Liver (tissue), 8 donors: ENCODE measurements at regions not wholly inside any gene's neighbourhood (a gene's known extent, or its start where the extent isn't known, plus 50 kb on each side); places are given as distances from the start of the nearest gene placed in this dataset.

Source experiments
- DNase-seq: peaks from one replicate; pipeline ENCODE4 v3.0.0-alpha.2; 2017; ENCODE audit warnings: low spot score
- H3K27ac ChIP-seq, 2 donors: one replicate each; pipeline ENCODE4 v1.7.0; 2013; ENCODE audit warnings: inconsistent platforms in 2 of 2, low read length in 2 of 2, control low read depth in 1 of 2, low read depth in 1 of 2, mild to moderate bottlenecking in 1 of 2
- H3K27me3 ChIP-seq, 4 donors: one replicate each; pipeline versions ENCODE4 v1.6.1 to v1.7.0; 2013; ENCODE audit warnings: low read length in 3 of 4, inconsistent platforms in 1 of 4, mild to moderate bottlenecking in 1 of 4, moderate library complexity in 1 of 4; ENCODE audit not compliant: control insufficient read depth in 4 of 4, insufficient read depth in 4 of 4
- H3K36me3 ChIP-seq, 4 donors: one replicate each; pipeline versions ENCODE4 v1.6.1 to v1.7.0; 2013; ENCODE audit warnings: low read length in 3 of 4, mild to moderate bottlenecking in 3 of 4, low read depth in 1 of 4, moderate library complexity in 1 of 4; ENCODE audit not compliant: control insufficient read depth in 4 of 4, insufficient read depth in 3 of 4
- H3K4me1 ChIP-seq, 4 donors: one replicate each; pipeline versions ENCODE4 v1.6.1 to v1.7.0; 2013; ENCODE audit warnings: low read length in 3 of 4, mild to moderate bottlenecking in 3 of 4, moderate library complexity in 1 of 4; ENCODE audit not compliant: control insufficient read depth in 4 of 4, insufficient read depth in 4 of 4
- H3K4me3 ChIP-seq, 3 donors: one replicate each; pipeline versions ENCODE4 v1.6.1 to v1.7.0; 2013; ENCODE audit warnings: low read length in 3 of 3, control low read depth in 1 of 3, low read depth in 1 of 3, mild to moderate bottlenecking in 1 of 3
- H3K9ac ChIP-seq, 2 donors: one replicate each; pipeline ENCODE4 v1.7.0; 2013; ENCODE audit warnings: low read length in 2 of 2, mild to moderate bottlenecking in 2 of 2, moderate library complexity in 2 of 2, control low read depth in 1 of 2, low read depth in 1 of 2
- H3K9me3 ChIP-seq, 4 donors: one replicate each; pipeline versions ENCODE4 v1.6.1 to v1.7.0; 2013; ENCODE audit warnings: low read length in 3 of 4; ENCODE audit not compliant: control insufficient read depth in 4 of 4
- ATF3 ChIP-seq: IDR thresholded peaks from 2 replicates; pipeline ENCODE4 v1.6.1; 2016; ENCODE audit warnings: antibody characterized with exemption
- CTCF ChIP-seq: fragments of 150-350 bp; IDR thresholded peaks from 2 replicates; pipeline ENCODE4 v1.5.1; 2017; ENCODE audit warnings: improper control_type of control experiment, low read depth, low read length; ENCODE audit not compliant: missing input control
- EGR1 ChIP-seq, 2 donors: IDR thresholded peaks; 2 replicates each; pipeline ENCODE4 v1.6.1; 2016 to 2018; ENCODE audit warnings: antibody characterized with exemption in 2 of 2, low read depth in 2 of 2
- FOXA1 ChIP-seq: IDR thresholded peaks from 2 replicates; pipeline ENCODE4 v1.6.1; 2016; ENCODE audit warnings: antibody characterized with exemption
- FOXA2 ChIP-seq: IDR thresholded peaks from 2 replicates; pipeline ENCODE4 v1.6.1; 2016; ENCODE audit warnings: antibody characterized with exemption
- GABPA ChIP-seq, 2 donors: IDR thresholded peaks in 1 of 2; conservative IDR thresholded peaks in 1 of 2; 2 replicates each; pipeline ENCODE4 v1.6.1; 2016; ENCODE audit warnings: antibody characterized with exemption in 2 of 2, mild to moderate bottlenecking in 1 of 2, moderate library complexity in 1 of 2
- HNF4A ChIP-seq, 2 donors: conservative IDR thresholded peaks; 2 replicates each; pipeline ENCODE4 v1.6.1; 2016; ENCODE audit warnings: antibody characterized with exemption in 2 of 2, mild to moderate bottlenecking in 2 of 2
- HNF4G ChIP-seq: IDR thresholded peaks from 2 replicates; pipeline ENCODE4 v1.6.1; 2016; ENCODE audit warnings: antibody characterized with exemption
- JUND ChIP-seq, 2 donors: IDR thresholded peaks; 2 replicates each; pipeline ENCODE4 v1.6.1; 2016; ENCODE audit warnings: antibody characterized with exemption in 2 of 2
- MAX ChIP-seq: IDR thresholded peaks from 2 replicates; pipeline ENCODE4 v1.6.1; 2016; ENCODE audit warnings: antibody characterized with exemption
- NR2F2 ChIP-seq: IDR thresholded peaks from 2 replicates; pipeline ENCODE4 v1.6.1; 2016; ENCODE audit warnings: antibody characterized with exemption
- RAD21 ChIP-seq, 2 donors: IDR thresholded peaks; 2 replicates each; pipeline ENCODE4 v1.6.1; 2016; ENCODE audit warnings: antibody characterized with exemption in 2 of 2, mild to moderate bottlenecking in 2 of 2
- REST ChIP-seq: IDR thresholded peaks from 2 replicates; pipeline ENCODE4 v1.6.1; 2016; ENCODE audit warnings: antibody characterized with exemption, mild to moderate bottlenecking
- RXRA ChIP-seq, 2 donors: IDR thresholded peaks; 2 replicates each; pipeline ENCODE4 v1.6.1; 2017 to 2018; ENCODE audit warnings: antibody characterized with exemption in 2 of 2, mild to moderate bottlenecking in 1 of 2
- TAF1 ChIP-seq: conservative IDR thresholded peaks from 2 replicates; pipeline ENCODE4 v1.6.1; 2016; ENCODE audit warnings: antibody characterized with exemption, mild to moderate bottlenecking
- YY1 ChIP-seq: IDR thresholded peaks from 2 replicates; pipeline ENCODE4 v1.6.1; 2016; ENCODE audit warnings: antibody characterized with exemption, mild to moderate bottlenecking
- ZBTB33 ChIP-seq: IDR thresholded peaks from 2 replicates; pipeline ENCODE4 v1.6.1; 2016; ENCODE audit warnings: antibody characterized with exemption
- WGBS: extraction: QIAGEN DNeasy Blood & Tissue Kit; methylation state at CpG from one replicate; pipeline ENCODE4 v1.1.7; 2013; 5-methylcytosine and 5-hydroxymethylcytosine counted together
- donor health status: healthy.
- donor health status: healthy.
- donor health status: healthy.
- donor health status: healthy.
- donor health status: healthy.

- Histone ChIP-seq H3K4me3 (no peak overlapping the region), H3K27ac (no peak overlapping the region), H3K4me1 (no peaks in the 10 kb centered on the region), H3K27me3 (no peaks in the 10 kb centered on the region), H3K36me3 (no peaks in the 10 kb centered on the region), H3K9me3 (no peaks in the 10 kb centered on the region), H3K9ac (no peak overlapping the region)
- DNase-seq: no peak
- TF ChIP-seq REST: no peak
- 77% methylated on average over 3 of the region's 3 CpGs for WGBS
Measured at GRCh38 chr5:29719171-29719570, 1474.3 kb upstream of the CDH6 start.

- Histone ChIP-seq H3K36me3 (no peaks in the 10 kb centered on the region), H3K27ac (no peak overlapping the region), H3K4me3 (no peak overlapping the region), H3K4me1 (no peaks in the 10 kb centered on the region), H3K9me3 (no peaks in the 10 kb centered on the region), H3K27me3 (no peaks in the 10 kb centered on the region), H3K9ac (no peak overlapping the region)
- DNase-seq: no peak
- TF ChIP-seq EGR1 (IDR thresholded peaks at IDR 0.05; ENCODE audit: low read depth in 2 of 2) (no peak), MAX (no peak), RAD21 (IDR thresholded peaks at IDR 0.05) (no peak), HNF4A (conservative IDR thresholded peaks at IDR 0.05) (no peak), TAF1 (no peak), FOXA1 (no peak), NR2F2 (no peak), HNF4G (no peak), FOXA2 (no peak), RXRA (IDR thresholded peaks at IDR 0.05) (no peak), GABPA (IDR thresholded peaks at IDR 0.05 in 1 of 2, conservative IDR thresholded peaks at IDR 0.05 in 1 of 2) (no peak), JUND (IDR thresholded peaks at IDR 0.05) (no peak)
Measured at GRCh38 chr5:29715167-29715566, 1478.3 kb upstream of the CDH6 start.

GRCh38 chr5:29702875-29703274 lies 1490.6 kb upstream of the CDH6 start:
- TF ChIP-seq REST (no peak), ATF3 (no peak), YY1 (no peak), FOXA1 (no peak), CTCF (no peak), EGR1 (IDR thresholded peaks at IDR 0.05; ENCODE audit: low read depth in 2 of 2) (no peak), HNF4A (conservative IDR thresholded peaks at IDR 0.05) (no peak), GABPA (IDR thresholded peaks at IDR 0.05 in 1 of 2, conservative IDR thresholded peaks at IDR 0.05 in 1 of 2) (no peak), RXRA (IDR thresholded peaks at IDR 0.05) (no peak), JUND (IDR thresholded peaks at IDR 0.05) (no peak), RAD21 (IDR thresholded peaks at IDR 0.05) (no peak), TAF1 (no peak), ZBTB33 (no peak), FOXA2 (no peak)
- no peaks in the 10 kb centered on the region for H3K9me3 ChIP-seq
- H3K4me1 ChIP-seq: no peaks in the 10 kb centered on the region
- H3K27me3 ChIP-seq: peaks cover 0 to 3% (median 0%) of the 10 kb centered on the region in 4 donors
- H3K27ac ChIP-seq: no peak overlapping the region
- no peaks in the 10 kb centered on the region for H3K36me3 ChIP-seq
- no peak overlapping the region for H3K9ac ChIP-seq
- DNase-seq: no peak
- 74% methylated on average over 1 of the region's 1 CpG for WGBS
- H3K4me3 ChIP-seq: no peak overlapping the region
